ENCODE measurements at regions not wholly inside any gene's neighbourhood (a gene's known extent, or its start where the extent isn't known, plus 50 kb on each side); places are given as distances from the start of the nearest gene placed in this dataset.
"Not testable (repeated sequence)": the region's sequence is repeated elsewhere in the genome, so short reads cannot be mapped to it uniquely, and the experiment has no call there.

DNA sequence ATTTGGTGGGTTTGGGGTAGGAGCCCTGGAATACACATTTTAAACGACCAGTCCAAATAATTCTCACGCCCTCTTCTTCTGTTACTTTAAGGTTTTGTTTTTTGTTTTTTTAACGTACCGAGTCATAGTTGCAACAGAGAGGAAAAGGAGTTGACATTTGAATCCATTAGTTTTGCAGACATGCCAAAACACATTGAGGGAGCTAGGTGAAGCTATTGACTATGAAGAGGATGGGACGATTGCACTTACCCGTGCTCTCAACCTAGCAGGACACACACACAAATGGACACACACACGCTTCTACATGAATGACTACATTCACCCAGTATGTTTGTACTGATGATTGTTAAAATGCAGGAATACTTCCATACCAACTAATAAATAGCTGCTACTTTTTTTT lies 54.3 kb upstream of the CIT start:
- Histone ChIP-seq H3K9me3 (ENCODE audit: control insufficient read depth, insufficient read depth, low read length) (no peaks in the 10 kb centered on the region), H3K27ac (ENCODE audit: low read depth, low read length) (no peak overlapping the region), H3K27me3 (ENCODE audit: control insufficient read depth, insufficient read depth, low read length) (no peaks in the 10 kb centered on the region), H3K4me3 (ENCODE audit: low read depth, low read length) (no peak overlapping the region)
- CTCF ChIA-PET, result interaction anchor here (0.5 to 0.6 kb wide), 2 partner anchors 9 to 303 kb away, joined by 3 to 6 read pairs; no protein-coding TSS in a partner anchor
- DNase-seq (ENCODE audit: low read depth, low spot score), result no peak
- TF ChIP-seq, protein P1, sequence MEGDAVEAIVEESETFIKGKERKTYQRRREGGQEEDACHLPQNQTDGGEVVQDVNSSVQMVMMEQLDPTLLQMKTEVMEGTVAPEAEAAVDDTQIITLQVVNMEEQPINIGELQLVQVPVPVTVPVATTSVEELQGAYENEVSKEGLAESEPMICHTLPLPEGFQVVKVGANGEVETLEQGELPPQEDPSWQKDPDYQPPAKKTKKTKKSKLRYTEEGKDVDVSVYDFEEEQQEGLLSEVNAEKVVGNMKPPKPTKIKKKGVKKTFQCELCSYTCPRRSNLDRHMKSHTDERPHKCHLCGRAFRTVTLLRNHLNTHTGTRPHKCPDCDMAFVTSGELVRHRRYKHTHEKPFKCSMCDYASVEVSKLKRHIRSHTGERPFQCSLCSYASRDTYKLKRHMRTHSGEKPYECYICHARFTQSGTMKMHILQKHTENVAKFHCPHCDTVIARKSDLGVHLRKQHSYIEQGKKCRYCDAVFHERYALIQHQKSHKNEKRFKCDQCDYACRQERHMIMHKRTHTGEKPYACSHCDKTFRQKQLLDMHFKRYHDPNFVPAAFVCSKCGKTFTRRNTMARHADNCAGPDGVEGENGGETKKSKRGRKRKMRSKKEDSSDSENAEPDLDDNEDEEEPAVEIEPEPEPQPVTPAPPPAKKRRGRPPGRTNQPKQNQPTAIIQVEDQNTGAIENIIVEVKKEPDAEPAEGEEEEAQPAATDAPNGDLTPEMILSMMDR (IDR thresholded peaks at IDR 0.05; ENCODE audit: low read depth, low read length), result no peak
- POLR2A ChIA-PET, result no interaction called here

DNA sequence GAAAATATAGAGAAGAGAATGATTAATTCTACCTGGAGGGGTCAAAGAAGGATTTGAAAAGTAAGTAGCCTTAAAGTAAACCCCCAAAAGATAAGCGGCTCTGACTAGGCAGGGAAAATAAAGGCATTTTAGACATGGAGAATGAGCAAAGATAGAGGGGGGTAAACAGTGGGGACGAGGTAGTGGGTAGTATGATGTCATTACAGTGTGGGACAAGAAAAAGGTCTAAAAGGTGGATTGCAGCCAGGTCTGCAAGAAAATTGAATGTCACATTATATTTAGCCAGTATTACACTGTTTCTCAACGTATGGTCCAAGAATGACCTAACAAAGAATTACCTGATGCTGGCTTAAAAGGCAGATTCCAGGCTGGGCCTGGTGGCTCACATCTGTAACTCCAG lies 55.8 kb upstream of the CIT start:
- Histone ChIP-seq H3K9me3 (ENCODE audit: control insufficient read depth, insufficient read depth, low read length) (no peaks in the 10 kb centered on the region), H3K4me3 (ENCODE audit: low read depth, low read length) (no peak overlapping the region), H3K27ac (ENCODE audit: low read depth, low read length) (no peak overlapping the region), H3K27me3 (ENCODE audit: control insufficient read depth, insufficient read depth, low read length) (no peaks in the 10 kb centered on the region)
- CTCF ChIA-PET, result no interaction called here
- POLR2A ChIA-PET, result no interaction called here
- TF ChIP-seq, protein P1 (IDR thresholded peaks at IDR 0.05; ENCODE audit: low read depth, low read length), result no peak
- no peak for DNase-seq (ENCODE audit: low read depth, low spot score)

DNA sequence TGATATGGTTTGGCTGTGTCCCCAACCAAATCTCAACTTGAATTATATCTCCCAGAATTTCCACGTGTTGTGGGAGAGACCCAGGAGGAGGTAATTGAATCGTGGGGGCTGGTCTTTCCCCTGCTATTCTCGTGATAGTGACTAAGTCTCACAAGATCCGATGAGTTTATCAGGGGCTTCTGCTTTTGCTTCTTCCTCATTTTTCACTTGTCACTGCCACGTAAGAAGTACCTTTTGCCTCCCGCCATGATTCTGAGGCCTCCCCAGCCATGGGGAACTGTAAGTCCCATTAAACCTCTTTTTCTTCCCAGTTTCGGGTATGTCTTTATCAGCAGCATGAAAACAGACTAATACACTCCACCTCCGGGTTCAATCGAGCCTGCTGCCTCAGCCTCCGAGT lies 54.3 kb upstream of the BICDL1 start:
- H3K27me3 ChIP-seq (ENCODE audit: control insufficient read depth, insufficient read depth, low read length); H3K9me3 ChIP-seq (ENCODE audit: control insufficient read depth, insufficient read depth, low read length); H3K27ac ChIP-seq (ENCODE audit: low read depth, low read length); DNase-seq (ENCODE audit: low read depth, low spot score); CTCF ChIA-PET; H3K4me3 ChIP-seq (ENCODE audit: low read depth, low read length): not testable (repeated sequence)
- POLR2A ChIA-PET, result interaction anchor here (0.5 kb wide), 1 partner anchor 8 kb away, joined by 7 read pairs; no protein-coding TSS in a partner anchor

DNA sequence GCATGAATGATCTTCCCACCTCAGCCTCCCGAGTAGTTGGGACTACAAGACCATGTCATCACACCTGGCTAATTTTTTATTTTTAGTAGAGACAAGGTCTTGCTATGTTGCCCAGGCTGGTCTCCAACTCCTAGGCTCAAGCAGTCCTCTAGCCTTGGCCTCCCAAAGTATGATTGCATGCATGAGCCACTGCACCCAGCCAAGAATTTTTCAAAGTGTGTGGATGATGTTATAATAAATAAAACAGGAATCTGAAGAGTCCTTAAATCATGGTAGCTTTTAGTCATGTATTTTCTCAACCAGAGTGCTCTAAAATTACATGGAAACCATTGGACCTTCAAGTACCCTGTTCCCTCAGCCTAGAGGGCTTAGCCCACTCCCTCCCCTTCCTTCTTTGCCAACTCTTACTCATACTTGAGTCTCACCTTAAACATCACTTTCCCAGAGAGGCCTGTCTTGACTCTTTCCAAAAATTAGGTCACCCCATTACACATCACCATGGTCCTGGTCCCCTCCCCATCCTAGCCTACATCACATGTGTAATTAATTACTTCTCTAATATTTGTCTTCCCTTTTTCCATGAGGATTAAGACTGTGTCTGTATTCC lies 52.2 kb upstream of the BICDL1 start:
- H3K27ac ChIP-seq (ENCODE audit: low read depth, low read length), result no peak overlapping the region
- H3K4me3 ChIP-seq (ENCODE audit: low read depth, low read length), result no peak overlapping the region
- CTCF ChIA-PET, result interaction anchor here (0.6 kb wide), 1 partner anchor 27 kb away, joined by 6 read pairs; no protein-coding TSS in a partner anchor
- TF ChIP-seq, protein P1 (IDR thresholded peaks at IDR 0.05; ENCODE audit: low read depth, low read length), result no peak
- no peaks in the 10 kb centered on the region for H3K9me3 ChIP-seq (ENCODE audit: control insufficient read depth, insufficient read depth, low read length)
- DNase-seq (ENCODE audit: low read depth, low spot score), result no peak
- POLR2A ChIA-PET, result no interaction called here
- peaks cover 3% of the 10 kb centered on the region for H3K27me3 ChIP-seq (ENCODE audit: control insufficient read depth, insufficient read depth, low read length)

DNA sequence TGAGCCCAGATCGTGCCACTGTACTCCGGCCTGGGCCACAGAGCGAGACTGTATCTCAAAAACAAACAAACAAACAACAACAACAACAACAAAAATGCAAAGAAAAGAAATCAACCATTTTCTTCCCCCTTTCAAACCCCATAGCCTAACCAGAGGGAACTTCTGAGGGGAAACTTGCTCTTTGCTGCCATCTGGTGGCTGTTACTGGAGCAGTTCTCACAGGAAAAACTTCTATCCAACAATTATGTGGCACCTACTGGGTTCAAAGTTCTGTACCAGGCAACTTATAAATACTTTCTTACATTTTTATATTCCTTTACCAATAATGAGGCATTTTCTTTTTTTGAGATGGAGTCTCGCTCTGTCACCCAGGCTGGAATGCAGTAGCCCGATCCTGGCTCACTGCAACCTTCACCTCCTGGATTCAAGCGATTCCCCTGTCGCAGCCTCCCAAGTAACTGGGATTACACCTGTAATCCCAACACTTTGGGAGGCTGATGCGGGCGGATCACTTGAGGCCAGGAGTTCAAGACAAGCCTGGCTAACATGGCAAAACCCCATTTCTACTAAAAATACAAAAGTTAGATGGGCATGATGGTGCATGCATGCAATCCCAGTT lies 50.9 kb upstream of the BICDL1 start:
- Histone ChIP-seq H3K27me3 (ENCODE audit: control insufficient read depth, insufficient read depth, low read length) (peaks cover 3% of the 10 kb centered on the region), H3K4me3 (ENCODE audit: low read depth, low read length) (no peak overlapping the region), H3K9me3 (ENCODE audit: control insufficient read depth, insufficient read depth, low read length) (no peaks in the 10 kb centered on the region), H3K27ac (ENCODE audit: low read depth, low read length) (no peak overlapping the region)
- POLR2A ChIA-PET, result no interaction called here
- CTCF ChIA-PET, result interaction anchor here (0.6 to 1.1 kb wide), 6 partner anchors 10 to 228 kb away, joined by 3 to 6 read pairs (median 3); no protein-coding TSS in a partner anchor
- peak; percentile 10 for DNase-seq (ENCODE audit: low read depth, low spot score)
- TF ChIP-seq, protein P1 (IDR thresholded peaks at IDR 0.05; ENCODE audit: low read depth, low read length), result peak; percentile 88
